Muscle of leg (tissue), 3 donors: ENCODE measurements at regions not wholly inside any gene's neighbourhood (a gene's known extent, or its start where the extent isn't known, plus 50 kb on each side); places are given as distances from the start of the nearest gene placed in this dataset.
A peak's percentile ranks its signal among the peaks of the same experiment; 100 is the strongest.

Experiments
- DNase-seq: peaks from one replicate; pipeline ENCODE4 v3.0.0; 2013
- H3K27ac ChIP-seq: one replicate; pipeline ENCODE4 v1.5.1; 2013; ENCODE audit warnings: mild to moderate bottlenecking, low read length, control low read depth
- H3K27me3 ChIP-seq: one replicate; pipeline ENCODE4 v1.6.1; 2013; ENCODE audit warnings: low read length; ENCODE audit not compliant: control insufficient read depth, insufficient read depth
- H3K36me3 ChIP-seq: one replicate; pipeline ENCODE4 v1.6.1; 2013; ENCODE audit warnings: low read length; ENCODE audit not compliant: control insufficient read depth, insufficient read depth
- H3K4me1 ChIP-seq: one replicate; pipeline ENCODE4 v1.6.1; 2013; ENCODE audit warnings: low read length; ENCODE audit not compliant: control insufficient read depth, insufficient read depth
- H3K4me3 ChIP-seq: one replicate; pipeline ENCODE4 v1.5.1; 2013; ENCODE audit warnings: low read length, control low read depth
- H3K9me3 ChIP-seq: replicated peaks from 2 replicates; pipeline ENCODE4 v1.6.1; 2013; ENCODE audit warnings: low read depth, low read length; ENCODE audit not compliant: control insufficient read depth
- WGBS: methylation state at CpG from one replicate; pipeline ENCODE4 v1.1.5; 2013; ENCODE audit warnings: missing lambda C conversion rate; ENCODE audit not compliant: insufficient coverage; 5-methylcytosine and 5-hydroxymethylcytosine counted together

DNA sequence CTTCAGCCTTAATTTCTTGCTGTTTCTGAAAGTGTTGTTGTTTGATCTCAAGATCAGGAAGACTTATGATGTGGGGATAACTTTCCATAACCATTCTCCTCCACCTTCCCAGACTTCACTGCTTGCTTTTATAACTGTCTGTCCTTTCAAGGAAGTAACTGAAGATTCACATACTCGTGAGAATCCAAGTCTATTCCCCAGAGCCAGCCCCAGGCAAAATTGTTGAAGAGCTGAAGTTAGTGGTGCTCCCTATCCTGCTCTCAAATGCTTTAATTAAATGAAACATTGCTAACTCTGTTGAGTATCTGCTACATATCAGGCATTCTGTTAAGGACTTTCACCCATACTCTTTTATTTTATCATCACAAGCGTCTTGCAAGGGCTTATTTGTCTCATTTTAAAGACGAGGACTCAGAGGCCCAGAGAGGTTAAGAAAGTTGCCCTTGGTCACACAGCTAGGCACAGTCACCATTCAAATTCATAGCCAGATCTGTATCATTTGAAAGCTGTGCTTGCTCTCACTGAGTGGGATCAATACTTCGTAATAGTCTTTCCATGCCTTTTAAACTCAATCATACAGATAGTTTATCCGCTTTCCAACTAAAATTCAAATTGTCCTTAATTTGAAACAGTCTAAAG, 189.8 kb upstream of the TCF4 start:
- H3K27ac ChIP-seq = no peak overlapping the region
- H3K27me3 ChIP-seq = no peaks in the 10 kb centered on the region
- no peak overlapping the region for H3K4me3 ChIP-seq
- H3K9me3 ChIP-seq = no peaks in the 10 kb centered on the region
- no peaks in the 10 kb centered on the region for H3K36me3 ChIP-seq
- 86% methylated on average over 2 of the region's 5 CpGs for WGBS
- peak; percentile 40 for DNase-seq
- peaks cover 6% of the 10 kb centered on the region for H3K4me1 ChIP-seq

DNA sequence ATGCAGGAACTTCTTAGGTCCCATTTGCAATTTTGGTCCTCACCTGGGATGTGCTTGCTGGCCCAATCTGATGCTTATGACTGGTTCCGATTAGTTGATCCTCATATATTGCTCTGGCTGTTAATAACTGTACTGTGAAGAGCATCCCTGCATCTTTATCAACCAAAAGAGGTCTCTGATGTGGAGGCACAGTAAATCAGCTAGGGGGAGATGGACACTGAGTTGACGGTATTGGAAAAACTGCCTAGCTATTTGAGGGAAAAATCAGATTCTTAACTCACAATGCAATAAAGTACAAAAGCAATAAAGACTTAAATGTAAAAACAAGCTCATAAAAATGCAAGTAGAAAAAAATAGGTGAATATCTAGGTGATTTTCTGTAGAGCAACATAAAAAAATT, 188.0 kb upstream of the TCF4 start:
- H3K36me3 ChIP-seq = no peaks in the 10 kb centered on the region
- no peaks in the 10 kb centered on the region for H3K9me3 ChIP-seq
- DNase-seq = peak; percentile 37
- H3K4me1 ChIP-seq = peaks cover 2% of the 10 kb centered on the region
- H3K27ac ChIP-seq = no peak overlapping the region
- H3K4me3 ChIP-seq = no peak overlapping the region
- WGBS = no CpG with 5 or more reads among the region's 2 CpGs
- H3K27me3 ChIP-seq = no peaks in the 10 kb centered on the region

DNA sequence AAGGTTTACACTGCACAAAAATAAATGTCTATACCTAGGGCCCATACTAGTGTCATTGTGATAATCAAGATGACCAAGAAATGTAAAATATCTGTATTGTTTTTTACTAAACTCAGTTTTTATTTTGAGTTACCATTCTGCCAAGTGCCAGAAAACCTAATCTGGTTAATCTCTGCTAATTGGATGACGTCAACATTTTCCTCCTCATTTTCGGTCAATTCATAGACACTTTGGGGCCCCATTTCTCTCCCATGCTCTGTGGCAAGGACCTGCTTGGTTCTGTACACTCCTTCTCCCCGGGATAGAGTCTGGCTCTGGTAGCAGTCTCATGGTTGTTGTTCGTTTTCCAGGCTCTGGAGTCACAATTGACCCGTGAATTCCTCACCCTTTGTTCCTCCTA, 186.5 kb upstream of the TCF4 start:
- Histone ChIP-seq H3K4me1 (peaks cover 2% of the 10 kb centered on the region), H3K9me3 (no peaks in the 10 kb centered on the region), H3K27ac (no peak overlapping the region), H3K27me3 (no peaks in the 10 kb centered on the region), H3K36me3 (no peaks in the 10 kb centered on the region), H3K4me3 (no peak overlapping the region)
- 92% methylated on average over 5 of the region's 5 CpGs for WGBS
- no peak for DNase-seq

DNA sequence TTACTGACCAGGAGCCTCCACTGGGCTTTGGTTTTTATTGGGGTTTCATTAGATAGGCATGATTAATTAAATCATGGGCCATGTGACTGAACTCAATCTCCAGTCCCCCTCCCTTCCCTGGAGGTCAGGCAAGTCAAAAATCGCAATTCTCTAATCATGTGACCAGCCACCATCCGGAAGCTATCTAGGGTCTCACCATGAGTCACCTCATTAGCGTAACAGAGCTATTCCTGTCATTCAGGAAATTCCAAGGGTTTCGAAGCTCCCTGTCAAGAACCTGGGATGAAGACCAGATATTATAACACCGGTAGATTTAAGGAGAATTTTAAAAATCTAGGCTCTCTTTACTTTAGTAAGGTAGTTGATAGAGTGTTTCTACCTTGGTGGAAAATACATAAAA, 180.3 kb upstream of the TCF4 start:
- Histone ChIP-seq H3K4me3 (no peak overlapping the region), H3K27me3 (no peaks in the 10 kb centered on the region), H3K9me3 (no peaks in the 10 kb centered on the region), H3K36me3 (no peaks in the 10 kb centered on the region), H3K27ac (no peak overlapping the region), H3K4me1 (peaks cover 6% of the 10 kb centered on the region)
- no peak for DNase-seq
- WGBS = 100% methylated on average over 1 of the region's 5 CpGs

DNA sequence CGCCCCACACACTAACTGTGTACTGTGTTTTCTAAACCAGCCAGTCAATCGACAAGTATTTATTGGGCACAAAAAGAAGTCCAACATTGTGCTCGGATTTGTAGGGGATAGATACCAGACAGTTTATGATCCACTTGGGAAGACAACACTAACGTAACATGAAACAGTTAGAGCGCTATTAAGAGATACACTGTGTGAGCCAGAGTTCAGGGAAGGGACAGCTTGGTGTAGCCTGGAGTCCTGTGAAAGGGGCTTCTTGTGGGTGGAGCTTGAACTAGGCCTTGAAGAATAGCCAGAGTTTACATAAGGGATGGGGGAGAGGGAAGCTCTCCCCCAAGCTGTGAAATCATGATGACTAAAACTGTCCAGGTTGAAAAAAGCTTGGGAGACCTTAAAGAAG, 176.4 kb upstream of the TCF4 start:
- H3K4me3 ChIP-seq = no peak overlapping the region
- peaks cover 7% of the 10 kb centered on the region for H3K4me1 ChIP-seq
- H3K9me3 ChIP-seq = no peaks in the 10 kb centered on the region
- no peak overlapping the region for H3K27ac ChIP-seq
- WGBS = 27% methylated on average over 5 of the region's 5 CpGs
- DNase-seq = peak; percentile 64
- H3K27me3 ChIP-seq = no peaks in the 10 kb centered on the region
- H3K36me3 ChIP-seq = no peaks in the 10 kb centered on the region

DNA sequence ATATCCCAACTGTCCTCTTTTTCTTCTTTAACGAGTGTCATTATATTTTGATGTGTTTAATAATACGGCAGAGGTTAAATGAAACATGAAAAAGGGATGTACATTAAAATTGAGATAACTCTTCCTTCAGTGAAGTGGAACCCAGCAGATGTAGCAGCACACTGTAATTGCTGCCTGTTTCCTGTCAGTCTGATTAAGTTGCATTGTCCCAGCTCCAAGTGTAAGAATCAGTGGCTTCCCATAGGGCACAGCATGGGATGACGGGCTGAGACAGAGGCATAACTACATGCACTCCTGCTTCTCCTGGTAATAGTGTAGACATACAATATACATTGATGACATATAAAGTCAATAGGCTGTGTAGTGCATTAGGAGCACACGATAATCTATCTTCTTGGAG, 175.8 kb upstream of the TCF4 start:
- Histone ChIP-seq H3K27me3 (no peaks in the 10 kb centered on the region), H3K4me3 (no peak overlapping the region), H3K36me3 (no peaks in the 10 kb centered on the region), H3K9me3 (no peaks in the 10 kb centered on the region), H3K4me1 (peaks cover 7% of the 10 kb centered on the region), H3K27ac (no peak overlapping the region)
- WGBS = 86% methylated on average over 1 of the region's 4 CpGs
- DNase-seq = no peak

DNA sequence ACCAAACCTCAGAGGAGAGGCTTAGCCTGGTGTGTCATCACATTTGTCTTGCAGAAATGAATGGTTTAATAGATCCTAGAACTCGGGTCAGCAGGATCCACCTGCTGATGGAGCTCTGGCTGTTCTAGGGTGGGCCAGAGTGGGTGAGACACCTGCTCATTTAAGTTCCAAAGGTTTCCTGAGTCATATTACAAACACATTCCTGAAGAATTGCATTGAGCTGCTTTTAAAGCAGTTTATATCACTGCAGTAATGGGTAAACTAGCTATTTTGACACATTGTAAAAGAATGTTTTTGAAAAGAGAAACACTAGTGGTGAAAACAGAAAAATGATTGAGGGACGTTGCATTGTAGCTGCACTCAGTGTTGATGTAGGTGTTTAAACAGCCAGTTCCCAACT, 175.3 kb upstream of the TCF4 start:
- peaks cover 7% of the 10 kb centered on the region for H3K4me1 ChIP-seq
- no peaks in the 10 kb centered on the region for H3K27me3 ChIP-seq
- H3K4me3 ChIP-seq = no peak overlapping the region
- H3K9me3 ChIP-seq = no peaks in the 10 kb centered on the region
- no peak for DNase-seq
- no CpG with 5 or more reads among the region's 2 CpGs for WGBS
- H3K27ac ChIP-seq = no peak overlapping the region
- no peaks in the 10 kb centered on the region for H3K36me3 ChIP-seq

DNA sequence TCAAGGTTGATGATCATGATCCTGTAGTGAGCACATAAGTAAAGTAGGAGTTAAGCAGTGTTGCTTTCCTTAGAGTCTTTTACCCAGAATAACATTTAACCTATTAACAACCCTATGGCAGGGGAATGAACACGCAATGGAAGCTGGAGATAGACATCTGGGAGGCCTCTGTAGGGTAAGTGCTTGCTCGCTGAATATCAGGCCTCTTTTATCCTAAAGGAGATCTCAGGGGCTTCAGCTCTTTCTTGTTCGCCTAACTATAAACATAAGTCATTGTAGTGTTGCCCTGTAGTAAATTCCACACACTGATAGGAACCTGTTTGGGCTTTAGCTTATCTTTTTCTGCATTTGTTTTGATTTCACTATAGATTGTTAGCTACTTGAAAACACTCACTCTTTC, 174.4 kb upstream of the TCF4 start:
- Histone ChIP-seq H3K4me1 (peaks cover 7% of the 10 kb centered on the region), H3K27ac (no peak overlapping the region), H3K4me3 (no peak overlapping the region), H3K36me3 (no peaks in the 10 kb centered on the region), H3K27me3 (no peaks in the 10 kb centered on the region), H3K9me3 (no peaks in the 10 kb centered on the region)
- WGBS = 50% methylated on average over 2 of the region's 3 CpGs
- no peak for DNase-seq

DNA sequence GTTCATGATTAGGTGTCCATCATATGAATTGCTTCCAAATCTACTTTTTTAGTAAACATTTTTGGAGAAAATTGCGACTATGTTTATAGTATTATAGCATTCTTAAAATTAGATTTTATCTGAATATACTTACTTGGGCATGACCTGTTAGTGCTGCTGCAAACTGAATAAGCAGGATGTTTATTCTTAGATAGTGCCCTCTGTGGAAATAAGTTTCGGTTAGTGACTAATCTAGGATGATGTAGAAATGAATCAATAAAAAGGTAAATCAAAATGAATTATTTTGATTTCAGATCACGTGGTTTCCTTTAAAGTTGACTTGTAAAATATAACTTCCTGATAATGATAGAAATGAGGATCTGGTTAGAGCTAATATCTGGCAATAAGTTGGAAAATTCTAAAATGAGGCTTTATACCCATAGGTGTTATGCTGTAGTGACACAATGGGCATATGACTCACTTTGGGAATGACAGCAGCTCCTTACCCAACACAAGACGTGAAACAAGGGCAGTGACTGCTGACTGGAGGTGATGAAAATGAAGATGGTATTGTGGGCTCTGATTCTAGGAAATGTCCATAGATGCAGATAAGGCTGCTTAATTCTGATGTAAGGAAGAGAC, 165.8 kb upstream of the TCF4 start:
- no peak for DNase-seq
- no peaks in the 10 kb centered on the region for H3K9me3 ChIP-seq
- H3K36me3 ChIP-seq = no peaks in the 10 kb centered on the region
- no peaks in the 10 kb centered on the region for H3K27me3 ChIP-seq
- no peaks in the 10 kb centered on the region for H3K4me1 ChIP-seq
- H3K4me3 ChIP-seq = no peak overlapping the region
- 80% methylated on average over 1 of the region's 4 CpGs for WGBS
- no peak overlapping the region for H3K27ac ChIP-seq

DNA sequence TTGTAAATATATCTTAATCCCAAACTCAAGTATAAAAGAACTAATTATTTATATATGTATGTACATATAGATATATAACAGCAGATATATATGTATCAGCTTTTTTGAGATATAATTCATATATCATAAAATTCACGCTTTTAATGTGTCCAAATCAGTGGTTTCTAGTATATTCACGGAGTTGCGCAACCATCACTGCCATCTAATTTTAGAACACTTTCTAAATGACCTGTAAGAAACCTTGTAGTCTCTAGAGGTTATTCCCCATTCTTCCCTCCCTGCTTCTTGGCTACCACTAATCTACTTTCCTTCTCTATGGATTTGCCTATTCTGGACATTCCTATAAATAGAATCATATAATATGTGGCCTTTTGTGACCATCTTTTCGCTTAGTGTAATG, 163.5 kb upstream of the TCF4 start:
- WGBS = no CpG with 5 or more reads among the region's 4 CpGs
- Histone ChIP-seq H3K36me3 (no peaks in the 10 kb centered on the region), H3K4me1 (no peaks in the 10 kb centered on the region), H3K9me3 (no peaks in the 10 kb centered on the region), H3K27ac (no peak overlapping the region), H3K27me3 (no peaks in the 10 kb centered on the region), H3K4me3 (no peak overlapping the region)
- DNase-seq = no peak
